GM21723 (cell line): ENCODE measurements at regions not wholly inside any gene's neighbourhood (a gene's known extent, or its start where the extent isn't known, plus 50 kb on each side); places are given as distances from the start of the nearest gene placed in this dataset.

Experiments
- ATAC-seq: cut with Tn5 transposase; IDR thresholded peaks from one replicate; pipeline ENCODE4 v1.9.1; 2021; ENCODE audit warnings: mild to moderate bottlenecking, moderate library complexity; ENCODE audit not compliant: unreplicated experiment

DNA sequence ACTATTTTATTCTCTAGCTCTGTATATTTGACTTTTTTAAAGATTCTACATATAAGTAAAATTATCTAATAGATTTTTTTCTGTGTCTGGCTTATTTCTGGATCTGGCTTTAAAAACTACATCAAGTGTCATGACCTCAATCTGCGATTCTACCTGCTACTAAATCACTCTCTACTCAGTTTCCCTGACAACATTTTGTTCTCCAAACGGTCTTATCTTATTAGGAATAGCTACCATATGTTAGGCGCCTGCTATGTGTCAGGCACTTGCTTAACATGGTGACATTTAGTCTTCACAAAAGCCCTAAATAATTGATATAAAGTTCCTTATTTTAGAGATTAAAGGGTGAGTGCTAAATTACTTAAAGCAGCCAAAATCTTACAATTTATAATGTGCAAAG lies 1362.9 kb upstream of the FLRT2 start:
- ATAC-seq = no peak

DNA sequence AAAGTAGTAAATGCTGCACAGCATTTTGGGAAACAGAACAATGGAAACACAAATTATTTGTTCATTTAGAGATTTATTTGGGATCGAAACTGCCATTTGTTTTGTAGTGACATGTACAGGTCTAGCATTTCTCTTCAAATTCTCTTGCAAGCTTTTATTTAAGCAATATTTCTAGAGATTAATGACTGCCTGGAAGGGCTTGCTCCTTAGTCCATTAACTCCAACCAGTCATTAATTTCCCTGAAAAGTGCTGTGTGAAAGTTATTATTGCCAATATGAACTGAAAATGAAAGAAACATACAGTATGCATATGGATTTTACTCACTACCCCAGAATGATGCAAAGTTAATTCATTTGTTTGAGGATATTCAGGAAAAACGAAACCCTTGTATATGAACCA lies 1349.6 kb upstream of the FLRT2 start:
- no peak for ATAC-seq

DNA sequence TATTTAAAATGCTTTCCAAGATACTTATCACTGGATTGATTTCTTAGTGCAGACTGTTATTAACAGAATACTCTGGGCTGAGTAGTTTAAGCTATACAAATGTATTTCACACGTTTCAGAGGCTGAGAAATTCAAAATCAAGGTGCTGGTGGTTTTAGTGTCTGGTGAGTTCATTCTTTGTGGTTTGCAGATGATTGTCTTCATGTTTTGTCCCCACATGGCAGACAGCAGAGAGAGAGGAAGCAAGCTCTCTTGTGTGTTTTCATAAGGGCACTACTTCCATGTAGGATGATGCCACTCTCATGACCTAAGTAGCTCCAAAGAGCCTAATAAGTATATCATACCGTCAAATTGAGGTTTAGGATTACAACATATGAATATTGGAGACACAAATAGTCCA lies 1348.9 kb upstream of the FLRT2 start:
- ATAC-seq = no peak

DNA sequence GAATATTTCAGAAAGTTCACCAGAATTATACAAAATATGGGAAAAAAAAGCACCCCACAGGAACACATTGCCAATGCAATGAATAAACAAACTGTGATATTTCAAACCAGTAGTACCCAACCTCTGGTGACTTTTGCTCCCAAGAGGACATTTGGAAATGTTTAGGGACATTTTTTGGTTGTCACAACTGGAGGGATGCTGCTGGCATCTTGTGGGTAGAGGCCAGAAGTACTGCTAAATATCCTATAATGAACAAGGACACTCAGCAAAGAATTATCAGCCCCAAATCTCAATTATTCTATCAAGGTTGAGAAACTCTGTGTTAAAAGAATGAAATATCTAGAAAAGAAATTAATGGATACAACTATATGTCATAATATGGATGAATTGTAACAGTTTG lies 1334.4 kb upstream of the FLRT2 start:
- ATAC-seq = no peak

DNA sequence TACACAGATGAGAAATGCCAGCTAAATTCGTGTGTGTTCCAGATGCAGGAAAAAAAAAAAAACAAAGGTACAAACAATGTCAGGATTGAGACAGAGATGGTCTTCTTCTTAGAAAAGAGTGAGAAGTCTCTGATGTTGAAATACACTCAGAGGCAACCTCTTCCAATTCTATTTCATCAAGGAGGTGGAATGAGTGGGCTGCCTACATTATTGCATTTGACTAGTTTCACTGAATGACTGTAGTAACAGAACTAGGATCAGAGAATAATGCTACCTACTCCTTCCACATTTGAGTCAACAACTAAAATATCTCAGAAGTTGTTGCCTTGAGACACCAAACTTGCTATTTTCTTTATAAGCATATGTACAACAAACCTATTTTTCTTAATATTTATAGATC lies 1332.2 kb upstream of the FLRT2 start:
- ATAC-seq = no peak

DNA sequence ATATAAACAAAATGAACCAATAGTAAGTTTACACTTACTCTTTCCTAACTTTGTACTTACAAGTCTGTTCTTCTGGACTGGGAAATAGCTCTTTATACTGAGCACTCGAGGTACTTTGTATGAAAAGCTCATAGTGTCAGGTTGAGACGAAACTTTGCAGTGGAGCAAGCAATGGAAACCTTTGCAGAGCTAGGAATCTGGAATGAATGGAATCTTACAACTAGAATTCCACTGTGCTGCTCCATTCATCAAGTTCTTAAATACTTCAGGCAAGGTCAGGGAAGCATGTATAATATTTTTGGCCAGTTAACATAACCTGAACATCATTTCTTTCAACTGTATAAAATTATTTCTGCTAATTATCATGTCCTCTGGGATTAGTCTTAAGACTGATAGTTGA lies 1327.5 kb upstream of the FLRT2 start:
- ATAC-seq = no peak

DNA sequence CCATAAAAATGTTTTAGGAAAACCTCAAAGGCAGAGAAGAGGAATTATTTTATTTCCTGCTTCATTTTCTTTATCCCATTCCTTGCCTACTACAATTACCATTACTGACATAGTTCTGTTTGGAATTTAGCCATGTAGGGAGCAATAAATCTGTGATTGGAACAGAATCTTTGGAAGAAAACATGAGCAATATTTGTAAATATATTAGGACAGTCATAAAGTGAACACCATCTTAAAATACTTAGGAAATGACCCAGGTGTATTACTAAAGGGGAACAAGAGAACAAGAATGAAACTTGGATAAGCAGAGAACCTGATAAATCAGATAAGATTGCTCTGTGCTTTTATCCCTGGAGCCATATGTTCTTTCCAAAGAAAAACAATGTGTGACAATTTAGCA lies 1326.0 kb upstream of the FLRT2 start:
- no peak for ATAC-seq

DNA sequence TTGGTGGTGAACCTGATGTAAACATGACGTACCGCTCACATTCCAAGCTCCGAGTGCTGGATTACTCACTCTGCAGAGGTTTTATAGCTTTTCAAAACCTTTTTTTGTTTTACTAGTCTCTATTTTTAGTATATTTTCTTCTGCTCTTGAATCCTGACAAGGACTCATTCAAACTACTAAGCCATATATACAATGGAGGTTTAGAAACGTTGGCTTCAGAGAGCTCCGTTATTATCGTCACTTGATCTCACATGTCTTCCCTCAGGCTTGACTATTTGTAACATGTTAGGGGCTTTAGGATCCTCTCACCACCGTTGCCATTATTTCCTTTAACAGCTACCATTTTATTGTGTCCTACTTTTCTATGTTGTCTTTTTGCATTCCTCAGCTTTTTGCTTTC lies 1321.5 kb upstream of the FLRT2 start:
- no peak for ATAC-seq

DNA sequence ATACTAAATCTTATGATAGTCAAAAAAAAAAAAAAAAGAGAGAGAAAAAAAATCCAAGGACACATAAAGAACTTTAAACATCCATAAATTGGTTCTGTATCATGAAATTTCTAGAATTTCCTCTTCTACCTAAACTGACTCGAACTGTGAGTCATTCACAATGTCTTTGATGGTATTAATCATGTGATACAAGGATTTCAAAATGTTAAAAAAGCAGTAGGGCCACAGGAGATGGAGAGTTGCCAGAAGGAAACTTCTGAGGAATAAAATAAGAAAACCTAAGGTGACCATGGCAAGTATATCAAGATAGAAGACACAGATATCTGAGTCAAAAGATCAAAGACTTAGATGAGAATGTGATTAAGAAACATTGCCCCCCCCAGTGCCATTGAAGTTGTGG lies 1320.9 kb upstream of the FLRT2 start:
- ATAC-seq = no peak

DNA sequence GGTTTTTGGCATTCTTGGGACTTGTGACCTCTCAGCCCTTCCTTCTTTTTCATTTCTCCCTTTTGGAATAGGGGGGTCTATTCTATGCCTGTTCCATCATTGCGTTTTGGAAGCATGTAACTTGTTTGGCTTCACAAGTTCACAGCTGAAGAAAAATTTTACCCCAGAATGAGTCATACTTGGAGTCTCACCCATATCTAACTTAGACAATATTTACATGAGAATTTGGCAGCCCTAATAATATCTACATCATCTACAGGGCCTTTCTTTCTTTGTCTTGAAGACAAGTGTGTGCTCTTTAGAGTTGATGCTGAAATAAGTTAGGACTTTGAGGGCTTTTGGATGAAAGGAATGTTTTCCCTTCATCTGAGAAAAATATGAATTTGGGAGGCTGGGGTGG lies 1312.9 kb upstream of the FLRT2 start:
- ATAC-seq = no peak

DNA sequence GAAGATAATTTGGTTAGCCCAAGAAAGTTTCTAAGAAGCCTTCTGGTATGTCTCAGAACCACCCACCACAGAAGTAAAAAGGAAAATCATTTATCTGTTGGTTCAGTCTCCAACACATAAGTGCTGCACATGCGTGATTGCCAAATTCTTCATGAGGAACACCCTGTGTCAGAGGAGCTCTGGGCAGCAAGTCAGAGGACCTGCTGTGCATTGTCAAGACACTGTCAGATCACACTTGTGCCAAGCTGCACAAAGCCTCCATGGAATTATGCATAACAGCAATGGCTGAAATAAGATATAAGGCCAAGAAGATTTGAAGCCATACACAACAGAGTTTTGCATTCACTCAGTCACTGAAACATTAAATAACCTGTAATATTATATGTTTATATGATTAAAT lies 1304.7 kb upstream of the FLRT2 start:
- no peak for ATAC-seq

DNA sequence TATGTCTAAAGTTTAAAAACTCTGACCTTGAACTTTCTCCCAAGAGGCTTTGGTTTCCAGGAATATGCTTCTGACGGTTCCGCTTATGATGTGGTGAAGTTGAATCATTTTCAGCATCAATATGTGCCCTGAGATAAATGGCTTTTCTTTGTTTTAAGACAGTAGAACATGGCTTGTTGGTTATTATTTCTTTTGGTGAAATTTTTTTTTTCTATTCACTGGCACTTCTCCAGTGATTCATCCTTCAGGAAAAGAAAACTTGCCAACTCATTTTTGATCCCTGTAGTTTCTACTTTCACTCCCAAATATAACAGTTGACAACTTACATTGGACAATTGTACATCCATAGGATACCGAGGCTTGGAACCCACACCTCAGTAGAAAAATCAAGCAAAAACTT lies 1301.2 kb upstream of the FLRT2 start:
- ATAC-seq = no peak

DNA sequence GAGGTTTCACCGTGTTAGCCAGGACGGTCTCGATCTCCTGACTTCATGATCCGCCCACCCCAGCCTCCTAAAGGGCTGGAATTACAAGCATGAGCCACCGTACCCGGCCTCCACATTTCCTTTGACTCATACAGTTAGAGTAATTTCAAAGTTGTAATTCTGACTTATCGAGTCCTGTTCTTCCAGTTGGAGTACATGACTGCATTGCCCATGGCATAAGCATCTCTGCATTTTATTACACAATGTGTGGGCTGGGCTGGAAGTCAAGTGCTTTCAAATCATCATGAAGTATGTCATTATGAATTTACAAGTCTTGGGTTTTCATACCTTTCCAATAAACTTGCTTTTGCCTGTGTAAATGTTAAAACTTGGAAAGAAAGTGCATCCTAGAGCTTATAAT lies 1295.7 kb upstream of the FLRT2 start:
- ATAC-seq = no peak

DNA sequence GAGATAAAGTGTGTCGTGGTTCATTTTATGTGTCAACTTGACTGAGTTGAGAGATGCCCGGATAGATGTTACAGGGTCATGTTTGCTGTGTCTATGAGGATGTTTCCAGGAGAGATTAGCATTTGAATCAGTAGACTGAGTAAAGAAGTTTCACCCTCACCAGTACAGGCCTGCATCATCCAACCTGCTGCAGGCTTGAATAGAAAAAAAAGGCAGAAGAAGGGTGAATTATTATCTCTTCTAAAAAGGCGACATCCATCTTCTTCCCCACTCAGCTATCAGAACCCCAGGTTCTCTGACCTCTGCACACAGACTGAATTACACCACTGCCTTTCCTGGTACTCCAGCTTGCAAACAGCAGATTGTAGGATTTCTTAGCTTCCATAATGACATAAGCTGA lies 1293.7 kb upstream of the FLRT2 start:
- no peak for ATAC-seq

DNA sequence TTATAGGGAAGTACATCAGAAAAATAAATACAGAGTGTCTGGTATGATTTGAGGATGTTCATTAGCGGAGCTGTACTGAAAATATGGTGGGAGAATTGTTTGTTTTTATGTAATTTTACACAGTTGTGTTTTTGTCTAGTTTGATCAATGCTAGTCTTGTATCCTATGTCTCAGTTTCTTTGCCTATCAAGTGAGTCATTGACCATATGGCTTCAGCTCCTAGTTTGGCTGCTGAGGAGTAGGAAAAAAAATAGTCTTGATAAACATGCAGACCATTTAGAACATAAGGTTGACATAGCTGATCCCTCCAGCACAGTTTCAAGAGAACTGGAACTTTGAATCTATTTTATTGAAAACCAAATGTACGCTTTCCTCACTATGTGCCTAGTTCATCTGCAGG lies 1292.1 kb upstream of the FLRT2 start:
- no peak for ATAC-seq

DNA sequence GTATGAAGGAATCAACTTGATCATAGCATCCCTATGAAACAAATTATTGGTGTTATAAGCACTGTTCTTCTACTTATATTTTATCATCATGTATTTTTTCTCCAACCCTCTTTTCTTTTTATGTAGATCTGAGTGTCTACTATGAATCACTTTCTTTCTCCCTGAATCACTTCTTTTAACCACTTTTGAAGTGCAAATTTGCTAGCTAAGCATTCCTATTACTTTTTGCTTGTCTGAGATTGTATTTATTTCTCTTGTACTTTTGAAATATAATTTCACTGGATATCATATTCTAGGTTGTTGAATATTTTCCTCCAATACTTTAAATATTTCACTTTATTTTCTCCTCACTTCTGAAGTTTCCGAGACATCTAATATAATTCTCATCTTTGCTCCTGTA lies 1282.3 kb upstream of the FLRT2 start:
- no peak for ATAC-seq

DNA sequence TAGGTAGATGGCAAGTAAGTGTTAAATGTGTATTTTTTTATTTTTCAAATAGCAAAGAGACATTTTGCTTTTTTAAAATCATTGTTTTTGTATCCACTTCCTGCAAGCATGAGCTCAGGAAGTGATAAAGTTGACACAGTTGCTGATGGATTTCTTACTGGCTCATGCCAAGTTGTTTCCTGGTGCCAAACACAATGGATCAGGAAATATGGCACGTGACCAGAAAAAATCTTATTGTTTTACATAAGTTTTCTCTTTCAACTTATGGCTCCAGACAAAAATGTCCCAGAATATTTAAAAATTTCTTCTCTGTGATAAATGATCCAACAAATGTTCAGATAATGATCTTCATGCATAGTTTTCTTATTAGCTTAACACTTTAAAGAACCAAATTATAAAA lies 1279.1 kb upstream of the FLRT2 start:
- no peak for ATAC-seq

DNA sequence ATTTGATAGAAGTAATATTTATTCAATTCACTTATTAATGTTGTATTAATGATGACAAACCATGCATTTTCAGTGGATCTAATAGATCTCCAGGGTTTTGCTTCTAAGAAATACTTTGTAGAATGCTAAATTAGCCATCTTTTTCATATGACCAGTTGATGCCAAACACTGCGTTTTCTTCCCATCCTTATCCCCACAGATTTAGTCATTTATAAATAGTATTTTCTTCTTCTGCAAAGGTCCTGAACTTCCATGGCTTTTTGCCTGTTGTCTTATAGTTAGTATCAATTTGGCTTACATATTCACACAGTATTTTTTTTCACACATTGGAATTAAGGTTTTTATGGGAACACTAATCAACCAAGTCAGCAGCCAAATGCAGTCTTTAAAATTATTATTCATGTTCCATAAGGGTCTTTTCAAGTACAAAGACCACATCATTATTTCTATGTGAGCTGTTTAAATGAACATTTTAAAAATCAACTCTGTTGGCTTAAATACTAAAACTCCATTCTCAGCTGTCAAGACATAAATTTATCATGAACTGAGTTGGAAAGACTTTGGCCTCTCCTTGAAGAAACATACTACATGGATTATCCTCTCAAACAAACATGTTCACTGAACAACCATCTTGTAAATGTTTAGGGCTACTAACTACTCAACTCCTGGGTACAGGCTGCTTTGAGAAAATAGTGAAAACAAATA lies 1278.4 kb upstream of the FLRT2 start:
- ATAC-seq = no peak

DNA sequence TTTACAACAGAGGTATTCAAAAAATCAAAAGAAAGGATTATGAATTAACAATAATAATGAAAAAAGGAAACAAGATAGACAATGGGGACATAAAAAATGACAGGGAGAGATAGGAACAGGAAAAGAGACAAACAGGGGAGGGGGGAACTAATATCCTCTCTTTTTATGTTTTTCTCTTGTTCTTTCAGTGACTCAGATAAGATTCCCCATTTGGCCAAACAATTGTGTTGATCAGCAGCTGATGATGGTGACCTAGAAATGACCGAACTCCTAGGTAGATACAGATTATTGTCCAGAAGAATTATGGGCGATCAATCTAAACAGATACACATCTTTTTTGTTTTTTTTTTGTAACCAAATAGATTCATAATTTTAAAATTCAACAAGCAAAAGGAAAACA lies 1277.2 kb upstream of the FLRT2 start:
- no peak for ATAC-seq

DNA sequence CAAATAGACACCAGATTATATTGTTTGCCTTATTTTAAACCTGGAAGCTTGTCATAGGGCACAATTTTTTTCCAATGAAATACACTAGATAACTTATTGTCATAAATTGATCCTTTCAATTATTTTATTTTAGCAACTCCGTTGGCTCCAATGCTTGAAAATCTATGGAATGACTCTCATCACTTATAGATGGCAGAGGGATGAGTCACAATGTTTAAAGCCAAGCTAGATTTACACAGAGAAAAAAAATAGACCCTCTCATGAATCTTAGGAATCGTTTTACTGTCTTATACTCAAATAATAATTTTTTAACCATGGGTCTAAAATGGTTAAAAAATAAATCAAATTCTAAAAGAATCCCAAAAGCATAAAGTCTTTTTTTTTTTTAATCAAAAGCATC lies 1276.6 kb upstream of the FLRT2 start:
- ATAC-seq = no peak

DNA sequence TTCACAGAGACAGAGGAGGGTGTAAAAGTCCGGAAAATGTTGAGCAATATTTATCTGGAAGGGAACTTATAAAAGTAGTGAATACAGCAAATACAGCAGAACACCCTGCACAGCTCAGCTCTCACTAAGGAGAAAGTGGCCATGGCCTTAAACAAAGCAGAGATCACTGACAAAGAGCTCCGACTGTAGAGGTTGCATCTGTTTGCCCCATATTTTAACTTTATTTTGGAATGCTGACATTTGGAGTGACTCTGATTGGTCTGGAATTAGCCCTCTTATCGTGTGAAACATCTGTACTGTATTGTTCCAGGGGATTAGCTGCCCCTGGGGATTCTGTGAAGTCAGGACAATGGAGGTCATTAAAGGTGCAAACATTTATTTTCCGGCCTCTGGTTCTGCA lies 1275.7 kb upstream of the FLRT2 start:
- no peak for ATAC-seq

DNA sequence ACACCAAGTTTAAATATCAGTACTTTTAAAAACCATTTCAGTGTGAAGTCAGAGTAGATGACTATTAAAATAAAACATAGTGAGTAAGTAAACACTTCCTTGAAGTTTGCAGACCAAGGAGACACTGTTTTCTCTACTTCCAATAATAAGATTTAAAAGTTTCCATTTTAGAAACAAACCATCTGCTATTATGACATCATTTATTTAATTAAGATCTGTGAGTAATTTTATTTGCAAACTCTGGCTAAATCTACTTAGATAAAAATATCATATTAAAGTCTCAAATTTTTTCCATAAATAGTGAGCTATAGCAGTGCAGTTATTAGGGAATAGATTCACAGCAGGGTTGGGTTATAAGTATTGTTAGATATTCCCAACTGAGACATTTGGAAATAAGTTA lies 1267.0 kb upstream of the FLRT2 start:
- ATAC-seq = no peak

DNA sequence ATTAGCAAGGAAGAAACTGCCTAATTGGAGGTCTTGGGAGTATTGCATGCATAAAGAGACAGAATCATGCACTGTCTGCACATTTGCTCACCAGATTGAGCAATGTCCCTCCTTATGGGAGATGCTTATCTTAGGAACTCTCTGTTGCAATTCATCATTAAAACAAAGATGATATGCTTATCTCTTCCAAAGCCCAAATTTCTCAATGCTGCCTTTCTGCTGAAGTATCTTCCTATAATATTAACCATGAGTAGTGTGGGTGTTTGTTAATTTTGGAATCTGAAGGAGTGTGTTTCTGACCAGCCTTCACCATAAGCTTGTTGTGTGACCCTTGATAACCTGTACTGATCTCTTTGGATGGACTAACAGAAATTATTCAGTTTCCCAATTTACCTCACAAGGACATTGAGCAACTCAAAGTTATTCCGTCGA lies 1257.6 kb upstream of the FLRT2 start:
- no peak for ATAC-seq

DNA sequence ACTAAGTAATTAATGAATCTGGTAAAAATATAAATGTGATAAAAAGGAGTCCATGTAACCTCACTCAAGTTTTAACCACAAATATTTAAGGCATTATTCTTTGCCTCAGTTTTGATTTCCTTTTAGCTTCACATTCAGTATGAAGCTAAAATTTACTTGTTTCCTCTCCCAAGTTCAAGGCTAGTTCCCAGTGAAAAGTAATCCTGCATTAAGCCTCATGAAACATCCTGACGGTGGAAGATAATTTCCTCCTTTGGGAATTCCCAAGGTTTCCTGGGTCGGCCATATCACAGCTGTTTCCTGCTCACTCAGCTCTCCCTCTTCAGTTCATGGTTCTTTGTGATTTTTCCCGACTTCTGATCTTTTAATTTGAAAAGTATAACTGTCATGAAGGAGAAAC lies 1256.8 kb upstream of the FLRT2 start:
- ATAC-seq = no peak
